HG02642 (cell line): ENCODE measurements at regions not wholly inside any gene's neighbourhood (a gene's known extent, or its start where the extent isn't known, plus 50 kb on each side); places are given as distances from the start of the nearest gene placed in this dataset.
"Not testable (repeated sequence)": the region's sequence is repeated elsewhere in the genome, so short reads cannot be mapped to it uniquely, and the experiment has no call there.

Experiments used
- ATAC-seq: cut with Tn5 transposase; IDR thresholded peaks from one replicate; pipeline ENCODE4 v1.9.1; 2021; ENCODE audit warnings: mild to moderate bottlenecking; ENCODE audit not compliant: unreplicated experiment, poor library complexity

- not testable (repeated sequence) for ATAC-seq
These were observed 84.5 kb downstream of the IDS start for GRCh38 chrX:149420566-149420965.

- ATAC-seq: no peak
These were observed 107.1 kb downstream of the IDS start for GRCh38 chrX:149398027-149398426.

GRCh38 chrX:149392921-149393320, 112.2 kb downstream of the IDS start:
- no peak for ATAC-seq

- ATAC-seq: no peak
These were observed 121.3 kb downstream of the IDS start for GRCh38 chrX:149383852-149384251.

- no peak for ATAC-seq
These were observed 130.4 kb downstream of the IDS start for GRCh38 chrX:149374751-149375150.

- no peak for ATAC-seq
These were observed 132.2 kb downstream of the IDS start for GRCh38 chrX:149372866-149373265.

- ATAC-seq: no peak
These were observed 133.1 kb downstream of the IDS start for GRCh38 chrX:149371986-149372385.

- ATAC-seq: no peak
These were observed 135.0 kb downstream of the IDS start for GRCh38 chrX:149370097-149370496.

GRCh38 chrX:149365552-149365951, 139.6 kb downstream of the IDS start:
- no peak for ATAC-seq

- no peak for ATAC-seq
These were observed 140.0 kb downstream of the IDS start for GRCh38 chrX:149365061-149365460.

- no peak for ATAC-seq
These were observed 141.1 kb downstream of the IDS start for GRCh38 chrX:149363965-149364364.

- no peak for ATAC-seq
These were observed 158.8 kb downstream of the IDS start for GRCh38 chrX:149346306-149346705.

GRCh38 chrX:149322316-149322715, 182.8 kb downstream of the IDS start:
- ATAC-seq: no peak

GRCh38 chrX:149313871-149314371, 191.2 kb downstream of the IDS start:
- ATAC-seq: no peak

GRCh38 chrX:149312988-149313387, 192.1 kb downstream of the IDS start:
- ATAC-seq: no peak

GRCh38 chrX:149312097-149312496, 193.0 kb downstream of the IDS start:
- ATAC-seq: no peak

- ATAC-seq: no peak
These were observed 202.4 kb downstream of the IDS start for GRCh38 chrX:149302705-149303104.

- no peak for ATAC-seq
These were observed 207.0 kb downstream of the IDS start for GRCh38 chrX:149298111-149298510.

GRCh38 chrX:149296092-149296491, 209.0 kb downstream of the IDS start:
- no peak for ATAC-seq

GRCh38 chrX:149286940-149287349, 218.2 kb downstream of the IDS start:
- ATAC-seq: no peak

GRCh38 chrX:149284616-149285015, 220.5 kb downstream of the IDS start:
- ATAC-seq: no peak

- no peak for ATAC-seq
These were observed 221.3 kb downstream of the IDS start for GRCh38 chrX:149283853-149284252.

GRCh38 chrX:149282909-149283308, 222.2 kb downstream of the IDS start:
- ATAC-seq: no peak
